ENCODE measurements at regions not wholly inside any gene's neighbourhood (a gene's known extent, or its start where the extent isn't known, plus 50 kb on each side); places are given as distances from the start of the nearest gene placed in this dataset.

DNA sequence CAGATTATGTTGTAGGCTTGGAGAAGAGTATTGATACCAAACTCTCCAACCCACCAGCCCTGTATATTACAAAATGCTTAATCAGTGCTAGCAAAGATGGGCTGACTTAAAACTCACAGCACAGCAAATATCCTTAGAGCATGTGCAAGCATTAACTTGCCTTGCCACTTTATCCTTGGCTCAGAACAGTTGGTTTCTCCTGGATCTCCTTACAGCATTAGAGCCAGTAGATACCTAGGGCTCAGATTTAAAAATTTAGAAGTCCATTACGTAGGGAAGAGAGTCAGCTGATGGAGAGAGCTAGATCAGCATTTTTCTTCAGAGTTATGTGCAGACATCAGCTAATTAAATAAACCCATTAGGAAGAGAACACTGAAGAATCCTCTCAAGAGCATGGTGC lies 198.5 kb upstream of the ZBED5 start:
- Histone ChIP-seq H3K27ac (no peak overlapping the region), H3K27me3 (no peaks in the 10 kb centered on the region), H3K4me3 (no peak overlapping the region), H3K36me3 (no peaks in the 10 kb centered on the region), H3K4me1 (no peaks in the 10 kb centered on the region), H3K9me3 (peaks cover 0 to 6% (median 2%) of the 10 kb centered on the region in 4 donors)
- TF ChIP-seq POLR2A (IDR thresholded peaks at IDR 0.05) = no peak
- TF ChIP-seq, protein P1, sequence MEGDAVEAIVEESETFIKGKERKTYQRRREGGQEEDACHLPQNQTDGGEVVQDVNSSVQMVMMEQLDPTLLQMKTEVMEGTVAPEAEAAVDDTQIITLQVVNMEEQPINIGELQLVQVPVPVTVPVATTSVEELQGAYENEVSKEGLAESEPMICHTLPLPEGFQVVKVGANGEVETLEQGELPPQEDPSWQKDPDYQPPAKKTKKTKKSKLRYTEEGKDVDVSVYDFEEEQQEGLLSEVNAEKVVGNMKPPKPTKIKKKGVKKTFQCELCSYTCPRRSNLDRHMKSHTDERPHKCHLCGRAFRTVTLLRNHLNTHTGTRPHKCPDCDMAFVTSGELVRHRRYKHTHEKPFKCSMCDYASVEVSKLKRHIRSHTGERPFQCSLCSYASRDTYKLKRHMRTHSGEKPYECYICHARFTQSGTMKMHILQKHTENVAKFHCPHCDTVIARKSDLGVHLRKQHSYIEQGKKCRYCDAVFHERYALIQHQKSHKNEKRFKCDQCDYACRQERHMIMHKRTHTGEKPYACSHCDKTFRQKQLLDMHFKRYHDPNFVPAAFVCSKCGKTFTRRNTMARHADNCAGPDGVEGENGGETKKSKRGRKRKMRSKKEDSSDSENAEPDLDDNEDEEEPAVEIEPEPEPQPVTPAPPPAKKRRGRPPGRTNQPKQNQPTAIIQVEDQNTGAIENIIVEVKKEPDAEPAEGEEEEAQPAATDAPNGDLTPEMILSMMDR (IDR thresholded peaks at IDR 0.05) = no peak
- DNase-seq = no peak

DNA sequence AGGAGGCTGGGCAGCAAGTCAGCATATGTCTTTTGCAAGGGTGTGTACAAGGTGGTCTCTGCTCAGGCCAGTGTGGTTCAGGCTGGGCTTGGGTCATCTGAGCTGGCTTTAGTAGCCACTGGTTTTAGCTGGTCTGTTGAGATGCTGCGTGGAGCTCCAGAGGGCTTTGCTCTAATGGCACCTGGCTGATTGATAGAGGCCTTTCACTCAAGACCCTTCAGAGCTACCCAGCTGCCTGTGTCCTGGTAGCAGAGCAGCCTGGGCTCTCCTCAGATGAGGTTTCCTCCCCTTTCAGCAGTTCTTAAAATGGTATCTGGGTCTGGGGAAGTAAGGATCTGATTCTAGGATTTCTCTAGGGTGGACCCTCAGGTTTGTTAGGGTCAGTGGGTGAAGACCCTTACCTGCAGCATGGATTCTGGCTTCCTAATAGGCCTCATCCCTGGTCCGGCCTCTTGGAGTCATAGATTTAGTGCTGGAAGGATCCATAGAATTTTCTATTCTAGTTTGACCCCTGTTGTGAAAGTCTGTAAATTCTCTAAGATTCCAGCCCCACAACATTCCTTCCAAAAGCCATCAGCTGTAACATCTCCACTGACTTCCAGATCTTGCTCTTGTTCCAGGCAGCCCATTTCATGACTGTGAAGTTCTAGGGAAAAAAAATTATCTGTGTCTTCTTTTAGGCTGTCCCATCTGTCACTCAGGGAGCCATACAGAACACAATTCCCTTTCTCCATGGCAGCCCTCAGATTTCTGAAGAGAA lies 190.2 kb upstream of the ZBED5 start:
- no peaks in the 10 kb centered on the region for H3K27me3 ChIP-seq
- no peaks in the 10 kb centered on the region for H3K36me3 ChIP-seq
- no peak for TF ChIP-seq POLR2A (IDR thresholded peaks at IDR 0.05)
- TF ChIP-seq, protein P1 (IDR thresholded peaks at IDR 0.05) = no peak
- H3K4me3 ChIP-seq = no peak overlapping the region
- no peak for DNase-seq
- no peaks in the 10 kb centered on the region for H3K4me1 ChIP-seq
- H3K27ac ChIP-seq = no peak overlapping the region
- no peaks in the 10 kb centered on the region for H3K9me3 ChIP-seq

DNA sequence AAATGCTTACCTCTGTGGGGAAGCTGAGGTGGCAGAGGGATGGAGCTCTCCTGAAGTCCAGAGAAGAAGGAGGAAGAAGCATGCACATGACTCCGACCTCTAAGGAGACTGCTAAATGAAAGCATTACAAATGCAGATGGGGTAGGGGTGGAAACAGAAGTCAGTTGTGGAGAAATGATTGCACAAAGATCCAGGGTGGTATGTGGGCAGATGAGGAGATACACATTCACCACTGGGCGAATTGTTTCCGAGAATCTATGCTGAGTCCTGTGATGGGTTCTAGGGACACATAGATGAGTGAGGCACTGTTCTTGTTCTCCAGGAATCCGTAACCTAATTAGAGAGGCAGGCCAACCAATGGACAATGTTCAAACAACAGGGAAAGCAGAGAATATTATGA lies 188.9 kb upstream of the ZBED5 start:
- no peak for TF ChIP-seq POLR2A (IDR thresholded peaks at IDR 0.05)
- TF ChIP-seq, protein P1 (IDR thresholded peaks at IDR 0.05) = no peak
- no peak for DNase-seq
- H3K9me3 ChIP-seq = no peaks in the 10 kb centered on the region
- H3K4me3 ChIP-seq = no peak overlapping the region
- H3K27ac ChIP-seq = no peak overlapping the region
- no peaks in the 10 kb centered on the region for H3K27me3 ChIP-seq
- H3K36me3 ChIP-seq = no peaks in the 10 kb centered on the region
- H3K4me1 ChIP-seq = no peaks in the 10 kb centered on the region

DNA sequence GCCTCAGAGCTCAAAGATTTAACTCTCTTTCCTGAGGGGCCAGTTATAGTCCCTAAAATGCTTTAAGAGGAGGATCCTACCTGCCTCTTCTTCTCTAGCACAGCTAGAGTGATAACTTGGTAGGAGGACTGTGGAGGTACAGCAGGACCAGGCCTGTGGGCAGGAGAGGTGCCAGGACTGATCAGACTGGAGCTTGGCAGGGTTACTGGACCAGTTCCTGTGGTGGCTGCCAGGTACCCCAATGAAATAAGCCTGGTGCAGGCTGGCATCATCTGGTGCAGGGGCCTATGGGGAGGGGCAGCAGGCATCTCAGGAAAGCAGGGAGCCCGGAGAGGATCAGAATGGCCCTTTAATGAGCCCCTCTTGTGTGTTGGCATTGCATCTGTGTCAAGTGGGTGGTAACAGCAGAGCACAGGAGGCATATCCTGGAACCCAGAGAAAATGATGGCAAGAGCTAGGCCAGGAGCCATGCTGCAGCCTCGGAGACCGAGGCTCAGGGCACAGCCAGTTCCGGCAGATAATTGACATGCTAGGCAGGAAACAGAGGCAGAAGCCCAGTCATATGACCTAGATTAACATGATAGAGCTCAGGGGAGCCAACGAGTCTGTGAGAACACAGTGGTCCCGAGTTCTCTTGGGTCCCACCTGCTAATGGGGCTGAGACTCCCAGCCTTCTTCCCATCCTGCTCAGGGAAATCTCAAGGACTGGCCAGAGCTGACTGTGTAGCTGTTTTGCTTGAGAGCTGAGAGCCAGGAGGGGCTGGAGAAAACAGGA lies 187.5 kb upstream of the ZBED5 start:
- no peaks in the 10 kb centered on the region for H3K36me3 ChIP-seq
- no peak overlapping the region for H3K4me3 ChIP-seq
- H3K9me3 ChIP-seq = no peaks in the 10 kb centered on the region
- no peak overlapping the region for H3K27ac ChIP-seq
- no peak for DNase-seq
- TF ChIP-seq POLR2A (IDR thresholded peaks at IDR 0.05) = no peak
- TF ChIP-seq, protein P1 (IDR thresholded peaks at IDR 0.05) = no peak
- no peaks in the 10 kb centered on the region for H3K4me1 ChIP-seq
- H3K27me3 ChIP-seq = no peaks in the 10 kb centered on the region

DNA sequence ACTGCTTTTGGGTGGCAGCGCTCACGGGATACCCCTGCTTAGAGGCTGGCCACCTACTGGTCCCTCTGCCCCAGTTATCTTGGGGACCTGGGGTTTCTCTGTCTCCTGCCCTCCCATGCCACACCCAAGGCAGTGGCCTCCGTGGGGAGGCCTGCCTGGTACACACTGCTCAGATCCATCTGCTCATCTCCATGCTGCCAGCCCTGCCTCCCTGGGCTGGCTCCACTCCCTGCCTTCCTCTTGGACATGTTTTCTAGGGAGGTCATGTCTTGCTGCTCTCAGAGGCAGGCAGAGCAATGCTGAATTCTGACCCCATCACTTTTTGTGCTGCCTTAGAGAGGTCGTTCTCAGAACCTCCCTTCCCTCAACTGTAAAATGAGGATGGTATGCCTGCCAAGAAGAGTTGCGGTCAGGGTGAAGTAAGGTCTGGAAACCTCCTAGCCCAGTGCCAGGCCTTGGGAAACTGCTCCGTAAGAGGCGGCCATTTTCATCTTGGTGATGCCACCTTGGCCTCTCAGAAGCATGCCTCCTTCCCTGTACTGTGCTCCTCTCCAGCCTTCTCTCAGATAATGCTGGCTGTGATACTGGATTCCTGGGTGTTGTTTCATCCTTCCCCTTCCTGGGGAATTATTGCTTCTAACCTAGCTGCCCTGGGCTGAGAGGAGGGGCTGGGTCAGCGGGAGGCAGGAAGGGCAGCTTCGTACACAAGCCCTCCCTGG lies 186.4 kb upstream of the ZBED5 start:
- Histone ChIP-seq H3K36me3 (no peaks in the 10 kb centered on the region), H3K9me3 (no peaks in the 10 kb centered on the region), H3K27ac (no peak overlapping the region), H3K4me1 (no peaks in the 10 kb centered on the region), H3K27me3 (no peaks in the 10 kb centered on the region), H3K4me3 (no peak overlapping the region)
- no peak for DNase-seq
- TF ChIP-seq, protein P1 (IDR thresholded peaks at IDR 0.05) = no peak
- TF ChIP-seq POLR2A (IDR thresholded peaks at IDR 0.05) = no peak

All from Peyer's patch (tissue), 4 donors.